ENCODE measurements at regions not wholly inside any gene's neighbourhood (a gene's known extent, or its start where the extent isn't known, plus 50 kb on each side); places are given as distances from the start of the nearest gene placed in this dataset.

- Histone ChIP-seq H3K9me3 (ENCODE audit: low read depth, low read length) (no peaks in the 10 kb centered on the region; the same call in 1 of the 2 replicates), H3K4me3 (no peak overlapping the region), H3K9ac (ENCODE audit: insufficient read length) (no peak overlapping the region), H3K27ac (no peak overlapping the region), H3K36me3 (ENCODE audit: insufficient read depth, low read length) (no peaks in the 10 kb centered on the region)
- DNase-seq (ENCODE audit: low read depth, low spot score), result no peak
- TF ChIP-seq FOXP2 (optimal IDR thresholded peaks at IDR 0.05; ENCODE audit: control extremely low read depth, extremely low read length, insufficient read depth) (no peak), EZH2 (IDR thresholded peaks at IDR 0.05) (no peak), POLR2AphosphoS5 (IDR thresholded peaks at IDR 0.05; ENCODE audit: borderline replicate concordance, low read depth, low read length) (no peak)
These were observed 92.0 kb upstream of the FAM180A start for GRCh38 chr7:135840591-135840990.

GRCh38 chr7:135837675-135838074 lies 89.1 kb upstream of the FAM180A start:
- no peak for TF ChIP-seq EZH2 (IDR thresholded peaks at IDR 0.05)
- no peak for TF ChIP-seq POLR2AphosphoS5 (IDR thresholded peaks at IDR 0.05; ENCODE audit: borderline replicate concordance, low read depth, low read length)
- TF ChIP-seq FOXP2 (optimal IDR thresholded peaks at IDR 0.05; ENCODE audit: control extremely low read depth, extremely low read length, insufficient read depth), result no peak
- Histone ChIP-seq H3K9ac (ENCODE audit: insufficient read length) (no peak overlapping the region), H3K9me3 (ENCODE audit: low read depth, low read length) (no peaks in the 10 kb centered on the region; the same call in 1 of the 2 replicates), H3K36me3 (ENCODE audit: insufficient read depth, low read length) (no peaks in the 10 kb centered on the region), H3K4me3 (no peak overlapping the region), H3K27ac (no peak overlapping the region)
- DNase-seq (ENCODE audit: low read depth, low spot score), result no peak

GRCh38 chr7:135834266-135834665 lies 85.7 kb upstream of the FAM180A start:
- no peak overlapping the region for H3K4me3 ChIP-seq
- no peak overlapping the region for H3K9ac ChIP-seq (ENCODE audit: insufficient read length)
- no peak for DNase-seq (ENCODE audit: low read depth, low spot score)
- H3K9me3 ChIP-seq (ENCODE audit: low read depth, low read length), result no peaks in the 10 kb centered on the region
- no peaks in the 10 kb centered on the region for H3K36me3 ChIP-seq (ENCODE audit: insufficient read depth, low read length)
- TF ChIP-seq EZH2 (IDR thresholded peaks at IDR 0.05) (no peak), POLR2AphosphoS5 (IDR thresholded peaks at IDR 0.05; ENCODE audit: borderline replicate concordance, low read depth, low read length) (no peak), FOXP2 (optimal IDR thresholded peaks at IDR 0.05; ENCODE audit: control extremely low read depth, extremely low read length, insufficient read depth) (no peak)
- H3K27ac ChIP-seq, result no peak overlapping the region

- no peak overlapping the region for H3K4me3 ChIP-seq
- H3K9ac ChIP-seq (ENCODE audit: insufficient read length), result no peak overlapping the region
- DNase-seq (ENCODE audit: low read depth, low spot score), result no peak
- no peaks in the 10 kb centered on the region for H3K36me3 ChIP-seq (ENCODE audit: insufficient read depth, low read length)
- H3K27ac ChIP-seq, result no peak overlapping the region
- H3K9me3 ChIP-seq (ENCODE audit: low read depth, low read length), result no peaks in the 10 kb centered on the region
- TF ChIP-seq POLR2AphosphoS5 (IDR thresholded peaks at IDR 0.05; ENCODE audit: borderline replicate concordance, low read depth, low read length) (no peak), EZH2 (IDR thresholded peaks at IDR 0.05) (no peak), FOXP2 (optimal IDR thresholded peaks at IDR 0.05; ENCODE audit: control extremely low read depth, extremely low read length, insufficient read depth) (no peak)
These were observed 85.0 kb upstream of the FAM180A start for GRCh38 chr7:135833642-135834041.

- H3K27ac ChIP-seq, result no peak overlapping the region
- no peak for DNase-seq (ENCODE audit: low read depth, low spot score)
- H3K9me3 ChIP-seq (ENCODE audit: low read depth, low read length), result no peaks in the 10 kb centered on the region
- TF ChIP-seq FOXP2 (optimal IDR thresholded peaks at IDR 0.05; ENCODE audit: control extremely low read depth, extremely low read length, insufficient read depth) (no peak), EZH2 (IDR thresholded peaks at IDR 0.05) (no peak), POLR2AphosphoS5 (IDR thresholded peaks at IDR 0.05; ENCODE audit: borderline replicate concordance, low read depth, low read length) (no peak)
- H3K36me3 ChIP-seq (ENCODE audit: insufficient read depth, low read length), result no peaks in the 10 kb centered on the region
- H3K4me3 ChIP-seq, result no peak overlapping the region
- H3K9ac ChIP-seq (ENCODE audit: insufficient read length), result no peak overlapping the region
These were observed 83.0 kb upstream of the FAM180A start for GRCh38 chr7:135831455-135832195.

GRCh38 chr7:135828604-135829003 lies 80.0 kb upstream of the FAM180A start:
- no peak for DNase-seq (ENCODE audit: low read depth, low spot score)
- Histone ChIP-seq H3K9ac (ENCODE audit: insufficient read length) (no peak overlapping the region), H3K4me3 (no peak overlapping the region), H3K9me3 (ENCODE audit: low read depth, low read length) (no peaks in the 10 kb centered on the region), H3K36me3 (ENCODE audit: insufficient read depth, low read length) (no peaks in the 10 kb centered on the region), H3K27ac (no peak overlapping the region)
- no peak for TF ChIP-seq EZH2 (IDR thresholded peaks at IDR 0.05)
- no peak for TF ChIP-seq FOXP2 (optimal IDR thresholded peaks at IDR 0.05; ENCODE audit: control extremely low read depth, extremely low read length, insufficient read depth)
- TF ChIP-seq POLR2AphosphoS5 (IDR thresholded peaks at IDR 0.05; ENCODE audit: borderline replicate concordance, low read depth, low read length), result no peak

- DNase-seq (ENCODE audit: low read depth, low spot score), result no peak
- Histone ChIP-seq H3K9ac (ENCODE audit: insufficient read length) (no peak overlapping the region), H3K4me3 (no peak overlapping the region), H3K9me3 (ENCODE audit: low read depth, low read length) (no peaks in the 10 kb centered on the region), H3K36me3 (ENCODE audit: insufficient read depth, low read length) (no peaks in the 10 kb centered on the region), H3K27ac (no peak overlapping the region)
- TF ChIP-seq FOXP2 (optimal IDR thresholded peaks at IDR 0.05; ENCODE audit: control extremely low read depth, extremely low read length, insufficient read depth) (no peak), POLR2AphosphoS5 (IDR thresholded peaks at IDR 0.05; ENCODE audit: borderline replicate concordance, low read depth, low read length) (no peak), EZH2 (IDR thresholded peaks at IDR 0.05) (no peak)
These were observed 78.8 kb upstream of the FAM180A start for GRCh38 chr7:135827391-135827790.

- Histone ChIP-seq H3K9ac (ENCODE audit: insufficient read length) (no peak overlapping the region), H3K36me3 (ENCODE audit: insufficient read depth, low read length) (no peaks in the 10 kb centered on the region), H3K9me3 (ENCODE audit: low read depth, low read length) (no peaks in the 10 kb centered on the region), H3K27ac (no peak overlapping the region), H3K4me3 (no peak overlapping the region)
- DNase-seq (ENCODE audit: low read depth, low spot score), result no peak
- TF ChIP-seq EZH2 (IDR thresholded peaks at IDR 0.05) (no peak), POLR2AphosphoS5 (IDR thresholded peaks at IDR 0.05; ENCODE audit: borderline replicate concordance, low read depth, low read length) (no peak), FOXP2 (optimal IDR thresholded peaks at IDR 0.05; ENCODE audit: control extremely low read depth, extremely low read length, insufficient read depth) (no peak)
These were observed 76.8 kb upstream of the FAM180A start for GRCh38 chr7:135825406-135825805.

GRCh38 chr7:135822376-135822775 lies 73.8 kb upstream of the FAM180A start:
- no peak overlapping the region for H3K4me3 ChIP-seq
- no peak overlapping the region for H3K9ac ChIP-seq (ENCODE audit: insufficient read length)
- TF ChIP-seq POLR2AphosphoS5 (IDR thresholded peaks at IDR 0.05; ENCODE audit: borderline replicate concordance, low read depth, low read length) (no peak), EZH2 (IDR thresholded peaks at IDR 0.05) (no peak), FOXP2 (optimal IDR thresholded peaks at IDR 0.05; ENCODE audit: control extremely low read depth, extremely low read length, insufficient read depth) (no peak)
- H3K27ac ChIP-seq, result no peak overlapping the region
- no peaks in the 10 kb centered on the region for H3K9me3 ChIP-seq (ENCODE audit: low read depth, low read length)
- no peaks in the 10 kb centered on the region for H3K36me3 ChIP-seq (ENCODE audit: insufficient read depth, low read length)
- no peak for DNase-seq (ENCODE audit: low read depth, low spot score)

Measured in SK-N-MC (cell line).